Esophagus muscularis mucosa (tissue), 3 donors: ENCODE measurements at regions not wholly inside any gene's neighbourhood (a gene's known extent, or its start where the extent isn't known, plus 50 kb on each side); places are given as distances from the start of the nearest gene placed in this dataset.

Experiments used
- POLR2A ChIP-seq: fragments of 450-650 bp; IDR thresholded peaks from one replicate; pipeline ENCODE4 v1.6.1; 2017; ENCODE audit warnings: antibody characterized with exemption, moderate library complexity, mild to moderate bottlenecking, low read depth
- TF ChIP-seq, protein P1 (sequence below), 3 experiments: fragments of 200-600 bp in 2 of 3; fragments of 450-650 bp in 1 of 3; sonication (generic) in 2 of 3; IDR thresholded peaks; one replicate each; pipeline ENCODE4 v1.5.1; 2017 to 2019; ENCODE audit warnings: antibody characterized with exemption in 3 of 3, mild to moderate bottlenecking in 2 of 3, moderate library complexity in 1 of 3

DNA sequence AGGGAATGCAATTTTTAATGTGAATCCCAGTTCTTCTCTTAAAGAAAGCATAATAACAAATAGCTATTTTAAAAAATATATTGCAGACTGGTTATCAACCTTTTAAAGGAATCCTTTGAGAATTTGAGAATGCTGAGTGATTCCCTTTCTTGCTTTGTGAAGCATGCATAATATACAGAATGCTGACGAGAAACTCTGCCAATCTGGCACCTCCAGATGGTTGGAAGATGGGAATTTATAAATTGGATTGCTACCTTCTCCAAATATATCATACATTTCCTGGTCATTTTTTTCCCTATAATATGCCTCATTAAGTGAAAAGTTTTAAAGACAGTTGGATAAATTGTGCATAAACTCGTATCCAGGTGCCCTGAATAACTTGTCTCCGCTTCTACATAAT is 333.9 kb upstream of the ARPP21 start:
- no peak for TF ChIP-seq POLR2A
- TF ChIP-seq, protein P1, sequence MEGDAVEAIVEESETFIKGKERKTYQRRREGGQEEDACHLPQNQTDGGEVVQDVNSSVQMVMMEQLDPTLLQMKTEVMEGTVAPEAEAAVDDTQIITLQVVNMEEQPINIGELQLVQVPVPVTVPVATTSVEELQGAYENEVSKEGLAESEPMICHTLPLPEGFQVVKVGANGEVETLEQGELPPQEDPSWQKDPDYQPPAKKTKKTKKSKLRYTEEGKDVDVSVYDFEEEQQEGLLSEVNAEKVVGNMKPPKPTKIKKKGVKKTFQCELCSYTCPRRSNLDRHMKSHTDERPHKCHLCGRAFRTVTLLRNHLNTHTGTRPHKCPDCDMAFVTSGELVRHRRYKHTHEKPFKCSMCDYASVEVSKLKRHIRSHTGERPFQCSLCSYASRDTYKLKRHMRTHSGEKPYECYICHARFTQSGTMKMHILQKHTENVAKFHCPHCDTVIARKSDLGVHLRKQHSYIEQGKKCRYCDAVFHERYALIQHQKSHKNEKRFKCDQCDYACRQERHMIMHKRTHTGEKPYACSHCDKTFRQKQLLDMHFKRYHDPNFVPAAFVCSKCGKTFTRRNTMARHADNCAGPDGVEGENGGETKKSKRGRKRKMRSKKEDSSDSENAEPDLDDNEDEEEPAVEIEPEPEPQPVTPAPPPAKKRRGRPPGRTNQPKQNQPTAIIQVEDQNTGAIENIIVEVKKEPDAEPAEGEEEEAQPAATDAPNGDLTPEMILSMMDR (IDR thresholded peaks at IDR 0.05): no peak
